PC-3 (cell line): ENCODE measurements at regions not wholly inside any gene's neighbourhood (a gene's known extent, or its start where the extent isn't known, plus 50 kb on each side); places are given as distances from the start of the nearest gene placed in this dataset.
"Not testable (repeated sequence)": the region's sequence is repeated elsewhere in the genome, so short reads cannot be mapped to it uniquely, and the experiment has no call there.

Experiments
- ATAC-seq: fragments of 200-7000 bp; cut with Tn5 transposase; 2 replicates; pipeline ENCODE4 v1.9.1; 2020; ENCODE audit warnings: mild to moderate bottlenecking, moderate library complexity
- BruUV-seq: library from RNA; stranded (reverse); fragments of 400-500 nt; replicated peaks from 2 replicates; lab custom pipeline; 2021; lab: Mats Ljungman, UMichigan
- CTCF ChIA-PET: fragments of 300-600 bp; sonication (Branson Sonifier 250); formaldehyde crosslinking; loops from one replicate; lab custom pipeline; 2022; ENCODE audit warnings: antibody characterized with exemption; lab: Charles Lee
- POLR2A ChIA-PET: fragments of 300-600 bp; sonication (Branson Sonifier 250); formaldehyde crosslinking; loops from one replicate; lab custom pipeline; 2022; ENCODE audit warnings: antibody characterized with exemption; ENCODE audit not compliant: unreplicated experiment; lab: Charles Lee
- DNase-seq: peaks from one replicate; pipeline ENCODE4 v3.0.0-alpha.2; 2015
- H2AFZ ChIP-seq: fragments of 300-600 bp; sonication (generic); 2 replicates; pipeline ENCODE4 v1.6.0; 2016; ENCODE audit warnings: antibody characterized with exemption, low read length
- H3F3A ChIP-seq: fragments of 300-600 bp; sonication (generic); one replicate; pipeline ENCODE4 v1.6.0; 2017; ENCODE audit warnings: antibody characterized with exemption, low read length, control low read depth, mild to moderate bottlenecking; ENCODE audit not compliant: unreplicated experiment
- H3K27ac ChIP-seq: fragments of 300-600 bp; sonication (generic); 2 replicates; pipeline ENCODE4 v1.5.1; 2016; ENCODE audit warnings: mild to moderate bottlenecking, low read length
- H3K27me3 ChIP-seq: fragments of 300-600 bp; sonication (generic); 2 replicates; pipeline ENCODE4 v1.6.1; 2016; ENCODE audit warnings: low read length, mixed read lengths
- H3K36me3 ChIP-seq: fragments of 300-600 bp; sonication (generic); 2 replicates; pipeline ENCODE4 v1.6.1; 2016; ENCODE audit warnings: low read depth, mixed run types, low read length, mixed read lengths
- H3K4me1 ChIP-seq: fragments of 300-600 bp; sonication (generic); 2 replicates; pipeline ENCODE4 v1.5.1; 2016; ENCODE audit warnings: low read length; ENCODE audit not compliant: insufficient read depth
- H3K4me2 ChIP-seq: fragments of 300-600 bp; sonication (generic); 2 replicates; pipeline ENCODE4 v1.6.0; 2016; ENCODE audit warnings: low read length
- H3K4me3 ChIP-seq: fragments of 300-600 bp; sonication (generic); 2 replicates; pipeline ENCODE4 v1.5.1; 2016; ENCODE audit warnings: mild to moderate bottlenecking, low read length, mixed read lengths
- H3K79me2 ChIP-seq: fragments of 300-600 bp; sonication (generic); 2 replicates; pipeline ENCODE4 v1.6.1; 2017; ENCODE audit warnings: low read length, mixed read lengths
- H3K9ac ChIP-seq: fragments of 300-600 bp; sonication (generic); 2 replicates; pipeline ENCODE4 v1.6.0; 2016; ENCODE audit warnings: mild to moderate bottlenecking, low read length
- H3K9me2 ChIP-seq: fragments of 300-600 bp; sonication (generic); replicated peaks from 2 replicates; pipeline ENCODE4 v1.6.1; 2016; ENCODE audit warnings: mixed run types, low read length, mixed read lengths
- H3K9me3 ChIP-seq: fragments of 300-600 bp; sonication (generic); 2 replicates; pipeline ENCODE4 v1.6.1; 2016; ENCODE audit warnings: low read length, mixed read lengths
- H4K20me1 ChIP-seq: fragments of 300-600 bp; sonication (generic); 2 replicates; pipeline ENCODE4 v1.6.1; 2016; ENCODE audit warnings: low read length, mixed read lengths
- EZH2 ChIP-seq: fragments of 300-600 bp; sonication (generic); IDR thresholded peaks from one replicate; pipeline ENCODE4 v1.6.1; 2017; ENCODE audit warnings: antibody characterized with exemption, mild to moderate bottlenecking, low read length; ENCODE audit not compliant: unreplicated experiment
- EZH2phosphoT487 ChIP-seq: fragments of 300-600 bp; sonication (generic); IDR thresholded peaks from 2 replicates; pipeline ENCODE4 v1.6.1; 2018; ENCODE audit warnings: mild to moderate bottlenecking, antibody characterized with exemption, low read length, borderline replicate concordance
- intact Hi-C: fragments of 100-400 bp; cut with micrococcal nuclease; formaldehyde crosslinking; loops from 2 replicates; pipeline ENCODE4 v1.9.0; 2023
- TF ChIP-seq, protein P1 (sequence below): fragments of 300-600 bp; sonication (generic); conservative IDR thresholded peaks from 2 replicates; pipeline ENCODE4 v1.5.1; 2017; ENCODE audit warnings: antibody characterized with exemption, low read depth, mild to moderate bottlenecking, low read length

- Histone ChIP-seq H3K4me2 (no peak overlapping the region), H3K9ac (no peak overlapping the region), H4K20me1 (no peaks in the 10 kb centered on the region), H2AFZ (no peak overlapping the region), H3F3A (no peaks in the 10 kb centered on the region), H3K27me3 (peaks cover 40% of the 10 kb centered on the region), H3K9me2 (no peaks in the 10 kb centered on the region), H3K9me3 (no peaks in the 10 kb centered on the region), H3K79me2 (no peaks in the 10 kb centered on the region), H3K4me3 (no peak overlapping the region), H3K4me1 (no peaks in the 10 kb centered on the region), H3K36me3 (no peaks in the 10 kb centered on the region), H3K27ac (no peak overlapping the region)
- TF ChIP-seq EZH2phosphoT487 (no peak), EZH2 (no peak)
- TF ChIP-seq, protein P1, sequence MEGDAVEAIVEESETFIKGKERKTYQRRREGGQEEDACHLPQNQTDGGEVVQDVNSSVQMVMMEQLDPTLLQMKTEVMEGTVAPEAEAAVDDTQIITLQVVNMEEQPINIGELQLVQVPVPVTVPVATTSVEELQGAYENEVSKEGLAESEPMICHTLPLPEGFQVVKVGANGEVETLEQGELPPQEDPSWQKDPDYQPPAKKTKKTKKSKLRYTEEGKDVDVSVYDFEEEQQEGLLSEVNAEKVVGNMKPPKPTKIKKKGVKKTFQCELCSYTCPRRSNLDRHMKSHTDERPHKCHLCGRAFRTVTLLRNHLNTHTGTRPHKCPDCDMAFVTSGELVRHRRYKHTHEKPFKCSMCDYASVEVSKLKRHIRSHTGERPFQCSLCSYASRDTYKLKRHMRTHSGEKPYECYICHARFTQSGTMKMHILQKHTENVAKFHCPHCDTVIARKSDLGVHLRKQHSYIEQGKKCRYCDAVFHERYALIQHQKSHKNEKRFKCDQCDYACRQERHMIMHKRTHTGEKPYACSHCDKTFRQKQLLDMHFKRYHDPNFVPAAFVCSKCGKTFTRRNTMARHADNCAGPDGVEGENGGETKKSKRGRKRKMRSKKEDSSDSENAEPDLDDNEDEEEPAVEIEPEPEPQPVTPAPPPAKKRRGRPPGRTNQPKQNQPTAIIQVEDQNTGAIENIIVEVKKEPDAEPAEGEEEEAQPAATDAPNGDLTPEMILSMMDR = no peak
- DNase-seq = no peak
- no TSS peak for BruUV-seq
- ATAC-seq = no peak
- intact Hi-C loops = no loop called here
- ChIA-PET POLR2A (no interaction called here), CTCF (no interaction called here)
Measured at GRCh38 chr10:71099731-71100361, 112.5 kb upstream of the UNC5B start.

DNA sequence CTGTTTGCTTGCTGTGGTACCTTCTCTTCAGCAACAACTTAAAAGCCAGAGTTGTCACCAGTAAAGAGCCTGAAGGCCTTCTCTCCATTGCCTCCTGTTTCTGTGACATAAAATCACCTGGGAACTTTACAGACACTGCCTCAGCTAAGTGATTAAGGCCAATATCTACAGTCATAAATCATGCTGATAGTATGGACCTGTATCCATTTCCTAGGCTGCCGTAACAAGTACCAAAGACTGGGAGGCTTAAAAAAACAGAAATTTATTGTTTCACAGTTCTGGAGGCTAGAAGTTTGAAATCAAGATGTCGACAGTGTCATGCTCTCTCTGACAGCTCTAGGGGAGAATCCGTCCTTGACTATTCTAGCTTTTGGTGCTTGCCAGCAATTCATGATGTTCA lies 108.4 kb upstream of the UNC5B start:
- H2AFZ ChIP-seq = no peak overlapping the region
- H3K4me2 ChIP-seq = no peak overlapping the region
- no peaks in the 10 kb centered on the region for H3F3A ChIP-seq
- TF ChIP-seq EZH2phosphoT487 (no peak), EZH2 (no peak)
- TF ChIP-seq, protein P1 = no peak
- DNase-seq (no peak), ATAC-seq (no peak)
- POLR2A ChIA-PET = no interaction called here
- H3K27ac ChIP-seq = no peak overlapping the region
- H4K20me1 ChIP-seq = no peaks in the 10 kb centered on the region
- CTCF ChIA-PET = no interaction called here
- no peaks in the 10 kb centered on the region for H3K9me2 ChIP-seq
- intact Hi-C loops = no loop called here
- no peak overlapping the region for H3K4me3 ChIP-seq
- no peaks in the 10 kb centered on the region for H3K79me2 ChIP-seq
- H3K9ac ChIP-seq = no peak overlapping the region
- H3K36me3 ChIP-seq = no peaks in the 10 kb centered on the region
- H3K27me3 ChIP-seq = peaks cover 19% of the 10 kb centered on the region
- no TSS peak for BruUV-seq
- no peaks in the 10 kb centered on the region for H3K4me1 ChIP-seq
- H3K9me3 ChIP-seq = no peaks in the 10 kb centered on the region

DNA sequence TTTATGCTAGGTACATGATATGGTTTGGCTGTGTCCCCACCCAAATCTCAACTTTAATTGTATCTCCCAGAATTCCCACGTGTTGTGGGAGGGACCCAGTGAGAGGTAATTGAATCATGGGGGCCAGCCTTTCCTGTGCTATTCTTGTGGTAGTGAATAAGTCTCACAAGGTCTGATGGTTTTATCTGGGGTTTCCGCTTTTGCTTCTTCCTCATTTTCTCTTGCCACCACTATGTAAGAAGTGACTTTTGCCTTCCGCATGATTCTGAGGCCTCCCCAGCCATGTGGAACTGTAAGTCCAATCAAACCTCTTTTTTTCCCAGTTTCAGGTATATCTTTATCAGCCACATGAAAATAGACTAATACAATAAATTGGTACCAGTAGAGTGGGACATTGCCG lies 106.2 kb upstream of the UNC5B start:
- POLR2A ChIA-PET, H3K9ac ChIP-seq, H3K9me2 ChIP-seq, H3K79me2 ChIP-seq, ATAC-seq, H3F3A ChIP-seq, H3K27ac ChIP-seq, intact Hi-C loops, H2AFZ ChIP-seq, CTCF ChIA-PET, H3K9me3 ChIP-seq, H4K20me1 ChIP-seq, H3K36me3 ChIP-seq, H3K4me1 ChIP-seq, H3K4me3 ChIP-seq, BruUV-seq, DNase-seq, H3K4me2 ChIP-seq: not testable (repeated sequence)
- peaks cover 22% of the 10 kb centered on the region for H3K27me3 ChIP-seq

DNA sequence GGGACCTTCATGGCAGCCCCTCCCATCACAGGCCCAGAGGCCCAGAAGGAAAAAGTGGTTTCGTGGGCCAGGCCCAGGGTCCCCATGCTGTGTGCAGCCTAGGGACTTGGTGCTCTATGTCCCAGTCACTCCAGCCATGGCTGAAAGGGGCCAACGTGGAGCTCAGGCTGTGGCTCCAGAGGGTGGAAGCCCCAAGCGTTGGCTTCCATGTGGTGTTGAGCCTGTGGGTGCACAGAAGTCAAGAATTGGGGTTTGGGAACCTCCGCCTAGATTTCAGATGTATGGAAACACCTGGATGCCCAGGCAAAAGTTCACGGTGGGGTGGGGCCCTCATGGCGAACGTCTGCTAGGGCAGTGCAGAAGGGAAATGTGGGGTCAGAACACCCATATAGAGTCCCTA lies 105.3 kb upstream of the UNC5B start:
- not testable (repeated sequence) for H3K9me2 ChIP-seq

DNA sequence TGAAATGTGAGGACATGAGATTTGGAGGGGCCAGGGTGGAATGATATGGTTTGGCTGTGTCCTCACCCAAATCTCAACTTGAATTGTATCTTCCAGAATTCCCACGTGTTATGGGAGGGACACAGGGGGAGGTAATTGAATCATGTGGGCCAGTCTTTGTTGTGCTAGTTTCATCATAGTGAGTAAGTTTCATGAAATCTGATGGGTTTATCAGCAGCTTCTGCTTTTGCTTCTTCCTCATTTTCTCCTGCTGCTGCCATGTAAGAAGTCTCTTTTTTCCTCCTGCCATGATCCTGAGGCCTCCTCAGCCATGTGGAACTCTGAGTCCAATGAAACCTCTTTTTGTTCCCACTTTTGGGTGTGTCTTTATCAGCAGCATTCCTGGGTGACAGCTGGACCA lies 104.3 kb upstream of the UNC5B start:
- DNase-seq, intact Hi-C loops, CTCF ChIA-PET, H2AFZ ChIP-seq, H3F3A ChIP-seq, POLR2A ChIA-PET, H3K27ac ChIP-seq, ATAC-seq, H3K36me3 ChIP-seq, H4K20me1 ChIP-seq, H3K9me3 ChIP-seq, BruUV-seq, H3K4me3 ChIP-seq, H3K9ac ChIP-seq, H3K4me2 ChIP-seq, H3K9me2 ChIP-seq, H3K4me1 ChIP-seq, H3K79me2 ChIP-seq: not testable (repeated sequence)
- H3K27me3 ChIP-seq = peaks cover 19% of the 10 kb centered on the region

More for the DNA sequence above, 105.3 kb upstream of the UNC5B start:
- intact Hi-C loops, CTCF ChIA-PET, POLR2A ChIA-PET, H3K9ac ChIP-seq, H3F3A ChIP-seq, H3K27ac ChIP-seq, H3K79me2 ChIP-seq, BruUV-seq, H2AFZ ChIP-seq, H3K4me3 ChIP-seq, H3K36me3 ChIP-seq, DNase-seq, H3K4me2 ChIP-seq, H3K9me3 ChIP-seq, H3K4me1 ChIP-seq, ATAC-seq, H4K20me1 ChIP-seq: not testable (repeated sequence)
- peaks cover 19% of the 10 kb centered on the region for H3K27me3 ChIP-seq
